Smooth muscle cell (in vitro differentiated cells): ENCODE measurements at regions not wholly inside any gene's neighbourhood (a gene's known extent, or its start where the extent isn't known, plus 50 kb on each side); places are given as distances from the start of the nearest gene placed in this dataset.

Experiments used
- DNase-seq: peaks from one replicate; lab custom pipeline; 2025; ENCODE audit not compliant: unreplicated experiment; lab: John Stamatoyannopoulos, UW
- H2AFZ ChIP-seq: fragments of 200-600 bp; sonication (generic); 2 replicates; pipeline ENCODE4 v1.6.0; 2016; ENCODE audit warnings: antibody characterized with exemption, low read depth, mild to moderate bottlenecking
- H3F3A ChIP-seq: fragments of 200-600 bp; sonication (generic); 2 replicates; pipeline ENCODE4 v1.6.0; 2017; ENCODE audit warnings: antibody characterized with exemption, low read depth
- H3K27ac ChIP-seq: fragments of 200-600 bp; sonication (generic); 2 replicates; pipeline ENCODE4 v1.5.1; 2016; ENCODE audit warnings: low read depth, mild to moderate bottlenecking
- H3K27me3 ChIP-seq: fragments of 200-600 bp; sonication (generic); 2 replicates; pipeline ENCODE4 v1.6.1; 2016; ENCODE audit warnings: low read depth, mild to moderate bottlenecking
- H3K36me3 ChIP-seq: fragments of 200-600 bp; sonication (generic); 2 replicates; pipeline ENCODE4 v1.5.1; 2016; ENCODE audit warnings: low read depth
- H3K4me1 ChIP-seq: fragments of 200-600 bp; sonication (generic); 2 replicates; pipeline ENCODE4 v1.5.1; 2016; ENCODE audit warnings: low read depth
- H3K4me2 ChIP-seq: fragments of 200-600 bp; sonication (generic); 2 replicates; pipeline ENCODE4 v1.6.0; 2016; ENCODE audit warnings: mild to moderate bottlenecking
- H3K4me3 ChIP-seq: fragments of 200-600 bp; sonication (generic); 2 replicates; pipeline ENCODE4 v1.5.1; 2016; ENCODE audit warnings: mild to moderate bottlenecking
- H3K79me2 ChIP-seq: fragments of 200-600 bp; sonication (generic); 2 replicates; pipeline ENCODE4 v1.6.0; 2016; ENCODE audit warnings: low read depth, mild to moderate bottlenecking
- H3K9ac ChIP-seq: fragments of 200-600 bp; sonication (generic); 2 replicates; pipeline ENCODE4 v1.6.0; 2016; ENCODE audit warnings: low read depth
- H3K9me3 ChIP-seq: fragments of 200-600 bp; sonication (generic); replicated peaks from 2 replicates; pipeline ENCODE4 v1.5.1; 2016; ENCODE audit warnings: low read depth
- H4K20me1 ChIP-seq: fragments of 200-600 bp; sonication (generic); 2 replicates; pipeline ENCODE4 v1.6.0; 2016; ENCODE audit warnings: low read depth
- CTCF ChIP-seq: fragments of 200-600 bp; sonication (generic); IDR thresholded peaks from 2 replicates; pipeline ENCODE4 v1.5.1; 2017; ENCODE audit warnings: borderline replicate concordance, mild to moderate bottlenecking, antibody characterized with exemption; ENCODE audit not compliant: insufficient read depth, poor library complexity, severe bottlenecking
- WGBS: methylation state at CpG from one replicate; pipeline ENCODE4 v1.1.7; 2016; ENCODE audit warnings: low lambda C conversion rate; 5-methylcytosine and 5-hydroxymethylcytosine counted together

- no peak for TF ChIP-seq CTCF
- Histone ChIP-seq H3K79me2 (no peaks in the 10 kb centered on the region), H2AFZ (no peak overlapping the region), H3K4me1 (no peaks in the 10 kb centered on the region), H3F3A (no peaks in the 10 kb centered on the region), H3K27ac (no peak overlapping the region), H3K9ac (no peak overlapping the region), H3K36me3 (no peaks in the 10 kb centered on the region), H3K9me3 (no peaks in the 10 kb centered on the region), H3K4me3 (no peak overlapping the region), H3K27me3 (no peaks in the 10 kb centered on the region), H3K4me2 (no peak overlapping the region), H4K20me1 (no peaks in the 10 kb centered on the region)
- no peak for DNase-seq
These were observed 103.8 kb downstream of the OR13A1 start for GRCh38 chr10:45211576-45211975.

GRCh38 chr10:45219416-45219815 lies 96.0 kb downstream of the OR13A1 start:
- 82% methylated on average over 4 of the region's 4 CpGs for WGBS
- Histone ChIP-seq H3K9me3 (no peaks in the 10 kb centered on the region), H3K4me1 (no peaks in the 10 kb centered on the region), H3K9ac (no peak overlapping the region), H3K79me2 (no peaks in the 10 kb centered on the region), H3K27me3 (no peaks in the 10 kb centered on the region), H3K4me3 (no peak overlapping the region), H2AFZ (no peak overlapping the region), H3K27ac (no peak overlapping the region), H3F3A (no peaks in the 10 kb centered on the region), H3K36me3 (no peaks in the 10 kb centered on the region), H3K4me2 (no peak overlapping the region), H4K20me1 (no peaks in the 10 kb centered on the region)
- TF ChIP-seq CTCF: no peak
- no peak for DNase-seq

- Histone ChIP-seq H3K27ac (no peak overlapping the region), H3K36me3 (no peaks in the 10 kb centered on the region), H3F3A (no peaks in the 10 kb centered on the region), H3K4me1 (no peaks in the 10 kb centered on the region), H3K79me2 (no peaks in the 10 kb centered on the region), H4K20me1 (no peaks in the 10 kb centered on the region), H3K9me3 (no peaks in the 10 kb centered on the region), H3K4me2 (no peak overlapping the region), H3K27me3 (peaks cover 2% of the 10 kb centered on the region), H3K9ac (no peak overlapping the region), H3K4me3 (no peak overlapping the region), H2AFZ (no peak overlapping the region)
- TF ChIP-seq CTCF: no peak
- no peak for DNase-seq
These were observed 94.5 kb downstream of the OR13A1 start for GRCh38 chr10:45220931-45221330.

- Histone ChIP-seq H3K27ac (no peak overlapping the region), H3K9ac (no peak overlapping the region), H3F3A (no peaks in the 10 kb centered on the region), H3K4me2 (no peak overlapping the region), H3K9me3 (no peaks in the 10 kb centered on the region), H3K36me3 (no peaks in the 10 kb centered on the region), H2AFZ (no peak overlapping the region), H3K79me2 (no peaks in the 10 kb centered on the region), H3K4me1 (no peaks in the 10 kb centered on the region), H3K27me3 (peaks cover 17% of the 10 kb centered on the region), H3K4me3 (no peak overlapping the region), H4K20me1 (no peaks in the 10 kb centered on the region)
- no peak for DNase-seq
- 94% methylated on average over 47 of the region's 50 CpGs for WGBS
- TF ChIP-seq CTCF: no peak
These were observed 91.1 kb downstream of the OR13A1 start for GRCh38 chr10:45224219-45224841.
